AG09309 (cell line): ENCODE measurements at regions not wholly inside any gene's neighbourhood (a gene's known extent, or its start where the extent isn't known, plus 50 kb on each side); places are given as distances from the start of the nearest gene placed in this dataset.

ENCODE experiments used
- DNase-seq: peaks from one replicate; pipeline ENCODE4 v3.0.0-alpha.2; 2010; ENCODE audit warnings: low read depth
- H3K4me3 ChIP-seq: 2 replicates; pipeline ENCODE4 v1.5.1; 2011; ENCODE audit warnings: mild to moderate bottlenecking, low read depth, low read length, moderate library complexity; ENCODE audit not compliant: control insufficient read depth
- CTCF ChIP-seq: IDR thresholded peaks from 2 replicates; pipeline ENCODE4 v1.5.1; 2011; ENCODE audit warnings: mild to moderate bottlenecking, low read depth, low read length, inconsistent platforms; ENCODE audit not compliant: insufficient read depth, control insufficient read depth; ENCODE audit errors: missing control alignments

- no peak overlapping the region for H3K4me3 ChIP-seq
- no peak for TF ChIP-seq CTCF
- DNase-seq: no peak
Observed at GRCh38 chr2:16481351-16481750, 184.3 kb downstream of the CYRIA start.

GRCh38 chr2:16479721-16480120, 185.9 kb downstream of the CYRIA start:
- TF ChIP-seq CTCF: no peak
- no peak for DNase-seq
- no peak overlapping the region for H3K4me3 ChIP-seq

GRCh38 chr2:16478434-16479210, 187.0 kb downstream of the CYRIA start:
- no peak for DNase-seq
- no peak for TF ChIP-seq CTCF
- H3K4me3 ChIP-seq: no peak overlapping the region

GRCh38 chr2:16477648-16478047, 188.0 kb downstream of the CYRIA start:
- TF ChIP-seq CTCF: no peak
- no peak for DNase-seq
- H3K4me3 ChIP-seq: no peak overlapping the region

- no peak for TF ChIP-seq CTCF
- DNase-seq: no peak
- no peak overlapping the region for H3K4me3 ChIP-seq
Observed at GRCh38 chr2:16476866-16477265, 188.8 kb downstream of the CYRIA start.

GRCh38 chr2:16475986-16476567, 189.6 kb downstream of the CYRIA start:
- no peak for TF ChIP-seq CTCF
- no peak overlapping the region for H3K4me3 ChIP-seq
- DNase-seq: no peak
